ENCODE measurements at regions not wholly inside any gene's neighbourhood (a gene's known extent, or its start where the extent isn't known, plus 50 kb on each side); places are given as distances from the start of the nearest gene placed in this dataset.
"Not testable (repeated sequence)": the region's sequence is repeated elsewhere in the genome, so short reads cannot be mapped to it uniquely, and the experiment has no call there.

DNA sequence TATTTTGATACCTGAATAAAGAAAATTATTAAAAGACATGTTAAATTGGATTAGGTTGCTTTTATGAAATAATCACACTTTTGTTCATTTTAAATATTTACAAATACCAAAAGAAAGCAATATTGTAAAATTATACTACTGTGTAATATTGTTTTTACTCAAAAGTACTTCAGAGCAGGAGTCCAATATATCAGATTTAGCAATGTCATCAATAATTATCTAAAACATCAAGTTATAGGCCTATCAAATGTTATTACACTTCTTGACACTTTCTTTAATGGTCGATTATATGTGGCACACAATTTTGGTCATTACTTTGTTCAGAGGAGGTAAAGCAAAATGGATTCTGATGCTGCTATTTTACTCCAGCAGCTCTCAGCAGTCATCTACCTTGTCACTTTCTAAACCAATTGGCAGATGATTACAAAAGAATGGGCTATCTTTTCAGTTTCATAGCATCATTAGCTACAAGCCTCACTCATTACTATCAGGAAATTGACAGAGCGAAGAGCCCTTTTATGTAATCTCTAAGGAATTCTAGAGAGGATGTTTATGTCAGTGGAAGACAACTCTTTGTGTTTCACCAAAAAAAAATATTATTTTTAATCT lies 318.6 kb downstream of the PLOD2 start:
- no peak for DNase-seq (ENCODE audit: low spot score)

DNA sequence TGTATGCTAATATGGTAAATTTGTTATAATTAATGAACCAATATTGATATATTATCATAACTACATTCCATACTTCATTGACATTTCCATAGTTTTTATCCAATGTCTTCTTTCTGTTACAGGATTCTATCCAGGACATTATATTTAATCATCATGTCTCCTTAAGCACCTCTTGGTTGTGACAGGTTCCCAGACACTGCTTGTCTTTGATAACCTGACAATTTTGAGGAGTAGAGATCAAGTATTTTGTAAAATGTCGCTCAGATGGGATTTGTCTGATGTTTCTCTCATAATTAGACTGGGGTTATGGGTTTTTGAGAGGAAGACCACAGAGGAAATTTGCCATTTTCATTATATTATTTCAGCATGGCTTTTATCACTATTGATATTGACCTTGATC lies 317.4 kb downstream of the PLOD2 start:
- DNase-seq (ENCODE audit: low spot score): no peak

DNA sequence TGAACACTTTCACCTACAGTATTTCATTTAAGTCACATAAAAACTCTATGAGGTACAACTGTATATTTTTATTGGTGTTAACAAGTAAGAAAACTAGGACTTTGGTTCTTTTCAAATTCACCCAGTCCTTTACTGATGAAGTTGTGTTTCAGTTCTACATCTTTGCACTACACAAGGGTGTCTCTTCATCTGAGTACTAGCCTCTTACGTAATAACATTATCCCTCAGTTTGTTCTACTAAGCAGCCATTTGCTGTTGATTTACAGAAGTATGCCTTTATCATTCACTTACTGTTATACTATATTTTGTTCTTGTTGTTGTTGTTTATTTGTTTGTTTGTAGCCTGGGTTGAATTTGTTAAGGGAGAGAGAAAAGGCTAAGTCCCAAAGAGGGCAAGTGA lies 311.9 kb downstream of the PLOD2 start:
- DNase-seq (ENCODE audit: low spot score): no peak

- no peak for DNase-seq (ENCODE audit: low spot score)
Measured at GRCh38 chr3:145854499-145854898, 306.5 kb downstream of the PLOD2 start.

DNA sequence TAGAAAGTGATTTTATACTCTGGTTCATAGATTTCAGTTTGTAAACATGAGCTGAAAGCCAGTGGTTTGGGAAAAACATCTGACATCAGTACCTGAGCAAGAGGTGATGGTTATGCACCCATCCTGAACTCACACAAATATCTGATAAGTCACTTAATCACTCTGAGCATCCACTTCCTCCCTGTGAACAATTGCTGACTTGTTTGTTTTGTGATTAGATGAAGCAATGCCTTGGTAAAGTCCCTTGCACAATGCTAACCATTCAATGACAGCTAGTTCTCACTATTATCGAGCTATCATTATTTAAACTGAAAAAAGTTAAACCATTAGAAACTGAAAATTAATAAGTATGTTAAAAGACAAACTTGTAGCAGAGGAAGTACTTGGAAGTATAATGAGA lies 303.0 kb downstream of the PLOD2 start:
- DNase-seq (ENCODE audit: low spot score): no peak

GRCh38 chr3:145864336-145864735 lies 296.6 kb downstream of the PLOD2 start:
- no peak for DNase-seq (ENCODE audit: low spot score)

DNA sequence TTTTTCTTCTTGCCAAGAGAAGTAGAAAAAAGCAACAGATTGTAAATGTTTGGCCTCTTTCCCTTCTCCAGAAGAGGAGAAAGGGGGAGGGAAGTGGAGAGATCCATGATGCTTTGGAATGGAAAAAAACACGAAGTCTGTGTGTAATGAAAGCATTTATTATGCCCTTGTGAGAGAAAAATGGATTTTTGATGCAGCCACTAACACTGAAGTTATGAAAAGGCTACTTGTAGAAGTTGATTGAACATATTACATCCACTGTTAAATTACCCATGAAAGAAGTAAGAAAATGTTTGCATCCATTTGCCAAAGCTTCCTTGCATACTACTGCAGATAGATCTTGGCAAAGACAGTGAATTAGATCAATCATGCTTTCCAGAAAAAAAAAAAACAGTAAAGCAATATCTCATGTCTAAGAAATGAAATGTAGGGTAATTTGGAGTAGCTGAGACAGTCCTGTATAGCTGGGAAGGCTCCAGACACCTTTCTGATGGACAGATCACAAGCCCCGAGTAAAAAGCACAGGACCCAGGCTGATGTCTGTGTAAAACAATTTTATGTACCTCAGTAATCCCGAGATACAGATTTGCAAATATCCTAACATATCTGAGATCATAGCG lies 295.5 kb downstream of the PLOD2 start:
- no peak for DNase-seq (ENCODE audit: low spot score)

GRCh38 chr3:145869958-145870357 lies 291.0 kb downstream of the PLOD2 start:
- no peak for DNase-seq (ENCODE audit: low spot score)

DNA sequence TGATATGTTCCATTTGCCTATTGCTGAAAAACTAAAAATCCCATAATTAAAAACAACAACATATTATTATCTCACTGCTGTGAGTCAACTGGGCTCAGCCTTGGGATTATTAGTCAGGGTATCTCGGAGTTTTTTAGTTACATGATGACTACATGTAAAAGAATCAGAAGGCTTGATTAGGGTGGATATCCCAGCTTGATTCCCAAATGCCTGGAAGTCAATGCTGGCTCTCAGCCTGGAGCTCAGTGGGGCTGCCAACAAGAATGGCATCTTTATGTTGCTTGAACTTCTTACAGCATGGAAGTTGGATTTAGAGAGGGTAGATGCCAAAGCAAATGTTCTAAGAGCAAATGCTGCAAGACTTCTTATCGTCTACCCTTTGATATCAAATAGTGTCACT lies 278.5 kb downstream of the PLOD2 start:
- DNase-seq (ENCODE audit: low spot score): no peak

- no peak for DNase-seq (ENCODE audit: low spot score)
Measured at GRCh38 chr3:145889730-145890129, 271.3 kb downstream of the PLOD2 start.

DNA sequence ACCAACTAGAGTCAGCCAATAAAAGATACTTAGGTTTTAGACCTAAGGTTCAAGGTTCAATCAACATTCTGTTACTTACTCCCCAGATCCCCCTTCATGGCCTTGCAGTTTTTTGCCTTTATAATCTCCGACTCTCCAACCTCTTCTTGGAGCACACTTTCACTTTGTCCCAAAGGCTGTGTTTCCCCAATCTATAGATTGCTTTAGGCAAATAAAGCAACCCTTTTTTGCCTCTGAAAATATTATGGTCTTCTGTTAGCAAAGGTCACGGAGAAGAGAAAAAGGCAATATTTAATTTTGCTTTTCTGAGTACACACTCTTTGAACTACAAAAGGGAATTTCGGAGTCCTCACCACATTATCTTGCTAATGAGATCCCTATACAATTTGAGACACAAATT lies 268.1 kb downstream of the PLOD2 start:
- no peak for DNase-seq (ENCODE audit: low spot score)

GRCh38 chr3:145893331-145893730 lies 267.7 kb downstream of the PLOD2 start:
- no peak for DNase-seq (ENCODE audit: low spot score)

DNA sequence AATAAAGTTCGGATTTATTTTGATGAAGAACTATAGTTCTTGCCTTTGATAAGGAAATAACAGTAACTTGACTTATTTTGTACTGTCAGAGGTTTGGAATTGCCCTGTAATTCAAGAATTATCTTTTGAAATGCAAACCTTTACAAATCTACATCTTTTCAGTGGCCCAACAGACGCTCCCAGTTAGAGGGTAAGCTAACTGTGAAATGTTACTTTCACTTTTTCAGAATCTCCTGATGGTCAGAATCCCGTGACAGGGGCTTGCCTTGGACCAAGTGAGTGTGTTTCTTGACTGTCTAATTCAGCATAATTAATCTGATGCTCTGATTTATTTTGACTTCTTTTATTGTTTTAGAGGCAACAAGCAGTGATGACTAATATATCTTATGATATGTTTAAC lies 262.5 kb downstream of the PLOD2 start:
- no peak for DNase-seq (ENCODE audit: low spot score)

- DNase-seq (ENCODE audit: low spot score): no peak
Measured at GRCh38 chr3:145899241-145899640, 261.7 kb downstream of the PLOD2 start.

DNA sequence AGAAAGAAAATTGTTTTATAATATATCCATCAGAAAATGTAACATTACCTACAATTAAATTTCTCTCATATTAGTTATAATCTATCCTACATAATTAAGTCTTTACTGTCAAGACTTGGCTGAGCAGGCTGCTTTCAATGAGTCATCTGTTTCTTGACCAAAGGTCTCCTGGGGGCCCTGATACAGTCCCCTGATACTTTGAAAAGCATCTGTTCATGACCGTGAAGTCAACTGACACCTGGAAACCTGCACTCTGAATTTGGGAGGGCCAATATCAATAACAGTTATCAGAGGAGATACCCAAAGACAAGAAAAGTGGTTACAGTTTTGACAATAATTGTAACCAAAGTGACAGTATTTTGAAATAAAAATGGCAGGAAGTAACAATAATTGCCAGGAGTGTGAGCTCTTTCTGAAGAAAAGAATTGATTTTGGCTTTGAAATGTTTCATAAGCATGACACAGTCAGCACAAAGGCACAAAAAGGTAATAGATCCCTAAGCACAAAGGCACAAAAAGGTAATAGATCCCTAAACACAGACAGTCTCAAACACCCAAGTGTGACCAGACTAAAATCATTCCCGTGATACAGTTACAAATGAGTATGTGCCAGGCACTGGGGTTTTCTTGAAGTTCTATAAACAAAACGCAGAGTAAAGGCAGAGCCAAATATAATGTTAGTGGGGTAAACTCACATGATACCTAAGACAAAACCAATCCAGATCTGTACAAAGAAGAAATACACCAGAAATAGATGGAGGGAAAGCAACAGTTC lies 260.7 kb downstream of the PLOD2 start:
- DNase-seq (ENCODE audit: low spot score): no peak

GRCh38 chr3:145902166-145902565 lies 258.8 kb downstream of the PLOD2 start:
- DNase-seq (ENCODE audit: low spot score): no peak

GRCh38 chr3:145903472-145904013 lies 257.4 kb downstream of the PLOD2 start:
- DNase-seq (ENCODE audit: low spot score): no peak

GRCh38 chr3:145904138-145904537 lies 256.8 kb downstream of the PLOD2 start:
- DNase-seq (ENCODE audit: low spot score): no peak

GRCh38 chr3:145906301-145906700 lies 254.7 kb downstream of the PLOD2 start:
- no peak for DNase-seq (ENCODE audit: low spot score)

DNA sequence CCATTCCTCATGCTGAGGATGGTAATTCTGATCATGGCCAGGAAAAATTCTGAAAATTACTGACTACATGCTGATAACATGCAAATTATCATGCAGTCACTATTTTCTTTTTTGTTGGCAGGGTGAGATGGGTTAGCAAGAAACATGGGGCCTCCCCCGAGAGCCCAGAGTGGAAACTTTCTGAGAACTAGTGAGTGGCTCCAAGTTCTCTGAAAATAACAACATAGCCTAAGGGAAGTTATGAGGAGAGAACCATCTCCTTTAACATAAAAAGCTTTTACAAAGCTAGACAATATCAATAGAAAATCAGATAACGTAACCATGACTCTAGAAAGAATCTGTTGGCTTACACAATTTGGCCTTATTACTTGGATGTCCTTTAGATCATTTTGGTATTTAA lies 254.2 kb downstream of the PLOD2 start:
- DNase-seq (ENCODE audit: low spot score): no peak

DNA sequence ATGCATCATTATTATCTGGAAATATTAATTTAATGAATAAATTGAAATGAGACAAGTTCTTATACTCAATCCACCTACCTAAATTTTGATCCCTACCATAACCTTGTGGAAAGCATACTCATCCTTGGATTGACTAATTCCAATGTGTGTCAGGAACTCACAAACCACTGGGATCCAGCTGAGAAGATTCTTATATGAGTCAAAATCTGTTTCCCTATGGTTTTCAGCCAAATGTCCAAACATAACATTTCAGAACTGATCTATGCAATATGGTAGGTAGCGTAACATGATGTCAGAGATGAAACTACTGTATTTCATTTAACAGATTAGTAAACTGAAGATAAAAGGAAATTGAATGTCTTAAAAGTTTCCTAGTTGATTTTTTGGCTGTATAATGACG lies 250.0 kb downstream of the PLOD2 start:
- DNase-seq (ENCODE audit: low spot score): no peak

GRCh38 chr3:145915787-145916186 lies 245.2 kb downstream of the PLOD2 start:
- DNase-seq (ENCODE audit: low spot score): no peak

DNA sequence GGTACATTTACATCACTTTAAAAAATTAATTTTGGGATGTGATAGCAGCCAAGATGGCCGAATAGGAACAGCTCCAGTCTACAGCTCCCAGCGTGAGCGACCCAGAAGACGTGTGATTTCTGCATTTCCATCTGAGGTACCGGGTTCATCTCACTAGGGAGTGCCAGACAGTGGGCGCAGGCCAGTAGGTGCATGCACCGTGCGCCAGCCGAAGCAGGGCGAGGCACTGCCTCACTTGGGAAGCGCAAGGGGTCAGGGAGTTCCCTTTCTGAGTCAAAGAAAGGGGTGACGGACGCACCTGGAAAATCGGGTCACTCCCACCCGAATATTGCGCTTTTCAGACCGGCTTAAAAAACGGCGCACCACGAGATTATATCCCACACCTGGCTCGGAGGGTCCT lies 233.2 kb downstream of the PLOD2 start:
- not testable (repeated sequence) for DNase-seq (ENCODE audit: low spot score)

All from SW480 (cell line).